ENCODE measurements at regions not wholly inside any gene's neighbourhood (a gene's known extent, or its start where the extent isn't known, plus 50 kb on each side); places are given as distances from the start of the nearest gene placed in this dataset.

DNA sequence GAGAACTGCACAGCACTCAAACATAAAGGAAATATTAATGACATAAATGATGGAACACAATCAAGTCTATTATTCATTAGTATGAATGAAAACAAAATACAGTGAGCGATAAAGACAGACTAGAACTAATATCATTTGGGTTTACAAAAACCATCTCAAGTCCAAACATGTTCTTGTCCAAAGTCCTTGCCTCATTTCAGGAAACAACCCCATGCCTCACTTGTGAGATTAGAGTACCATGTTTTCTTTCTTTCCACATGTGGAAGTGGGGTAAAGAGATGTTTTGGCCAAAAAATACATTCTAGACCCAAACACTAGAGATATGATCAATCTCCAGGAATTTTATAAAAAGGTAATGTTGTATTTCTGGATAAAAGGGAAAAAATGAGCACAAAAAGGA, 53.3 kb upstream of the NFE2L2 start:
- ATAC-seq (ENCODE audit: insufficient read depth, low FRiP score) = no peak
- no peaks in the 10 kb centered on the region for H3K27me3 ChIP-seq (ENCODE audit: control insufficient read depth in 3 of 3, insufficient read depth in 3 of 3, low read length in 2 of 3)
- no peak for DNase-seq
- peaks cover 0 to 8% (median 0%) of the 10 kb centered on the region in 5 donors for H3K4me1 ChIP-seq (ENCODE audit: control insufficient read depth in 5 of 5, insufficient read depth in 5 of 5, low read length in 5 of 5)
- H3K36me3 ChIP-seq (ENCODE audit: control insufficient read depth in 4 of 4, insufficient read depth in 4 of 4, low read length in 4 of 4) = peaks cover 0 to 2% (median under 1%) of the 10 kb centered on the region in 4 donors
- TF ChIP-seq, protein P1, sequence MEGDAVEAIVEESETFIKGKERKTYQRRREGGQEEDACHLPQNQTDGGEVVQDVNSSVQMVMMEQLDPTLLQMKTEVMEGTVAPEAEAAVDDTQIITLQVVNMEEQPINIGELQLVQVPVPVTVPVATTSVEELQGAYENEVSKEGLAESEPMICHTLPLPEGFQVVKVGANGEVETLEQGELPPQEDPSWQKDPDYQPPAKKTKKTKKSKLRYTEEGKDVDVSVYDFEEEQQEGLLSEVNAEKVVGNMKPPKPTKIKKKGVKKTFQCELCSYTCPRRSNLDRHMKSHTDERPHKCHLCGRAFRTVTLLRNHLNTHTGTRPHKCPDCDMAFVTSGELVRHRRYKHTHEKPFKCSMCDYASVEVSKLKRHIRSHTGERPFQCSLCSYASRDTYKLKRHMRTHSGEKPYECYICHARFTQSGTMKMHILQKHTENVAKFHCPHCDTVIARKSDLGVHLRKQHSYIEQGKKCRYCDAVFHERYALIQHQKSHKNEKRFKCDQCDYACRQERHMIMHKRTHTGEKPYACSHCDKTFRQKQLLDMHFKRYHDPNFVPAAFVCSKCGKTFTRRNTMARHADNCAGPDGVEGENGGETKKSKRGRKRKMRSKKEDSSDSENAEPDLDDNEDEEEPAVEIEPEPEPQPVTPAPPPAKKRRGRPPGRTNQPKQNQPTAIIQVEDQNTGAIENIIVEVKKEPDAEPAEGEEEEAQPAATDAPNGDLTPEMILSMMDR (IDR thresholded peaks at IDR 0.05; ENCODE audit: control extremely low read depth, extremely low read depth) = no peak
- H3K9ac ChIP-seq (ENCODE audit: insufficient read depth in 1 of 2, low read length in 2 of 2) = no peak overlapping the region
- H3K4me3 ChIP-seq = no peak overlapping the region
- WGBS, 2 donors = 98 to 100% methylated on average over 1 of the region's 1 CpG
- H3K9me3 ChIP-seq (ENCODE audit: control insufficient read depth in 4 of 4, insufficient read depth in 3 of 4, low read length in 3 of 4) = no peaks in the 10 kb centered on the region
- H3K27ac ChIP-seq (ENCODE audit: low read depth in 1 of 2, low read length in 1 of 2) = no peak overlapping the region

- no peak for DNase-seq
- WGBS, 2 donors = 84 to 86% methylated on average over 1 of the region's 1 CpG
Measured at GRCh38 chr2:177318613-177319012, 54.1 kb upstream of the NFE2L2 start.

GRCh38 chr2:177320596-177320995, 56.1 kb upstream of the NFE2L2 start:
- TF ChIP-seq, protein P1 (IDR thresholded peaks at IDR 0.05; ENCODE audit: control extremely low read depth, extremely low read depth) = no peak
- 83 to 95% methylated on average over 2 of the region's 2 CpGs for WGBS, 2 donors
- Histone ChIP-seq H3K27ac (ENCODE audit: low read depth in 1 of 2, low read length in 1 of 2) (no peak overlapping the region), H3K27me3 (ENCODE audit: control insufficient read depth in 3 of 3, insufficient read depth in 3 of 3, low read length in 2 of 3) (no peaks in the 10 kb centered on the region), H3K4me3 (no peak overlapping the region), H3K9ac (ENCODE audit: insufficient read depth in 1 of 2, low read length in 2 of 2) (no peak overlapping the region), H3K4me1 (ENCODE audit: control insufficient read depth in 5 of 5, insufficient read depth in 5 of 5, low read length in 5 of 5) (no peaks in the 10 kb centered on the region), H3K36me3 (ENCODE audit: control insufficient read depth in 4 of 4, insufficient read depth in 4 of 4, low read length in 4 of 4) (peaks cover 0 to 4% (median 1%) of the 10 kb centered on the region in 4 donors), H3K9me3 (ENCODE audit: control insufficient read depth in 4 of 4, insufficient read depth in 3 of 4, low read length in 3 of 4) (no peaks in the 10 kb centered on the region)
- DNase-seq (no peak), ATAC-seq (ENCODE audit: insufficient read depth, low FRiP score) (no peak)

More at GRCh38 chr2:177318613-177319012, 54.1 kb upstream of the NFE2L2 start:
- H3K27ac ChIP-seq (ENCODE audit: low read depth in 1 of 2, low read length in 1 of 2) = no peak overlapping the region
- no peaks in the 10 kb centered on the region for H3K27me3 ChIP-seq (ENCODE audit: control insufficient read depth in 3 of 3, insufficient read depth in 3 of 3, low read length in 2 of 3)
- no peaks in the 10 kb centered on the region for H3K9me3 ChIP-seq (ENCODE audit: control insufficient read depth in 4 of 4, insufficient read depth in 3 of 4, low read length in 3 of 4)
- no peak overlapping the region for H3K9ac ChIP-seq (ENCODE audit: insufficient read depth in 1 of 2, low read length in 2 of 2)
- peaks cover 0 to 5% (median 0%) of the 10 kb centered on the region in 5 donors for H3K4me1 ChIP-seq (ENCODE audit: control insufficient read depth in 5 of 5, insufficient read depth in 5 of 5, low read length in 5 of 5)
- H3K36me3 ChIP-seq (ENCODE audit: control insufficient read depth in 4 of 4, insufficient read depth in 4 of 4, low read length in 4 of 4) = peaks cover 0 to 4% (median 1%) of the 10 kb centered on the region in 4 donors
- ATAC-seq (ENCODE audit: insufficient read depth, low FRiP score) = no peak
- H3K4me3 ChIP-seq = no peak overlapping the region
- TF ChIP-seq, protein P1 (IDR thresholded peaks at IDR 0.05; ENCODE audit: control extremely low read depth, extremely low read depth) = no peak

GRCh38 chr2:177322801-177323261, 58.3 kb upstream of the NFE2L2 start:
- DNase-seq = no peak
- no peak overlapping the region for H3K4me3 ChIP-seq
- H3K9me3 ChIP-seq (ENCODE audit: control insufficient read depth in 4 of 4, insufficient read depth in 3 of 4, low read length in 3 of 4) = no peaks in the 10 kb centered on the region
- TF ChIP-seq, protein P1 (IDR thresholded peaks at IDR 0.05; ENCODE audit: control extremely low read depth, extremely low read depth) = no peak
- no peaks in the 10 kb centered on the region for H3K4me1 ChIP-seq (ENCODE audit: control insufficient read depth in 5 of 5, insufficient read depth in 5 of 5, low read length in 5 of 5)
- H3K27ac ChIP-seq (ENCODE audit: low read depth in 1 of 2, low read length in 1 of 2) = no peak overlapping the region
- H3K36me3 ChIP-seq (ENCODE audit: control insufficient read depth in 4 of 4, insufficient read depth in 4 of 4, low read length in 4 of 4) = peaks cover 0 to 4% (median 1%) of the 10 kb centered on the region in 4 donors
- no peak for ATAC-seq (ENCODE audit: insufficient read depth, low FRiP score)
- WGBS, 2 donors = 70 to 91% methylated on average over 5 of the region's 5 CpGs
- no peak overlapping the region for H3K9ac ChIP-seq (ENCODE audit: insufficient read depth in 1 of 2, low read length in 2 of 2)
- H3K27me3 ChIP-seq (ENCODE audit: control insufficient read depth in 3 of 3, insufficient read depth in 3 of 3, low read length in 2 of 3) = no peaks in the 10 kb centered on the region
